Type B pancreatic cell (in vitro differentiated cells): ENCODE measurements at regions not wholly inside any gene's neighbourhood (a gene's known extent, or its start where the extent isn't known, plus 50 kb on each side); places are given as distances from the start of the nearest gene placed in this dataset.
A peak's percentile ranks its signal among the peaks of the same experiment; 100 is the strongest.

Source experiments
- DNase-seq: peaks from one replicate; pipeline ENCODE4 v3.0.0; 2021; ENCODE audit warnings: mixed read lengths; ENCODE audit not compliant: unreplicated experiment; ENCODE audit errors: extremely low spot score
- H3K27ac Mint-ChIP-seq: 2 replicates; pipeline ENCODE4 v1.8.0; 2021; ENCODE audit warnings: mild to moderate bottlenecking, mixed read lengths
- H3K27me3 Mint-ChIP-seq: 2 replicates; pipeline ENCODE4 v1.8.0; 2021; ENCODE audit warnings: mixed read lengths
- H3K36me3 Mint-ChIP-seq: 2 replicates; pipeline ENCODE4 v1.8.0; 2021; ENCODE audit warnings: mixed read lengths
- H3K4me1 Mint-ChIP-seq: one replicate; pipeline ENCODE4 v1.8.0; 2021; ENCODE audit warnings: mixed read lengths; ENCODE audit not compliant: unreplicated experiment
- H3K4me3 Mint-ChIP-seq: 2 replicates; pipeline ENCODE4 v1.8.0; 2021; ENCODE audit warnings: mild to moderate bottlenecking, mixed read lengths
- H3K9me3 Mint-ChIP-seq: 2 replicates; pipeline ENCODE4 v1.8.0; 2021; ENCODE audit warnings: mixed read lengths
- CTCF ChIP-seq: fragments of 200-600 bp; sonication (generic); conservative IDR thresholded peaks from 2 replicates; pipeline ENCODE4 v1.5.0; 2021; ENCODE audit warnings: antibody characterized with exemption, mild to moderate bottlenecking

- Mint-ChIP-seq H3K27ac (peak overlapping the region; percentile 49), H3K4me1 (no peaks in the 10 kb centered on the region), H3K27me3 (peaks cover 13% of the 10 kb centered on the region), H3K36me3 (no peaks in the 10 kb centered on the region), H3K9me3 (peaks cover 14% of the 10 kb centered on the region), H3K4me3 (no peak overlapping the region)
- no peak for TF ChIP-seq CTCF
- no peak for DNase-seq
Measured at GRCh38 chr2:133789743-133790142, 221.5 kb upstream of the NCKAP5 start.

GRCh38 chr2:133790711-133791110 lies 222.4 kb upstream of the NCKAP5 start:
- no peak overlapping the region for H3K27ac Mint-ChIP-seq
- H3K4me3 Mint-ChIP-seq: no peak overlapping the region
- peaks cover 13% of the 10 kb centered on the region for H3K27me3 Mint-ChIP-seq
- H3K9me3 Mint-ChIP-seq: peaks cover 14% of the 10 kb centered on the region
- H3K36me3 Mint-ChIP-seq: no peaks in the 10 kb centered on the region
- DNase-seq: no peak
- no peak for TF ChIP-seq CTCF
- no peaks in the 10 kb centered on the region for H3K4me1 Mint-ChIP-seq

GRCh38 chr2:133791191-133791590 lies 222.9 kb upstream of the NCKAP5 start:
- Mint-ChIP-seq H3K27ac (no peak overlapping the region), H3K9me3 (peaks cover 14% of the 10 kb centered on the region), H3K4me3 (no peak overlapping the region), H3K27me3 (peaks cover 13% of the 10 kb centered on the region), H3K36me3 (no peaks in the 10 kb centered on the region), H3K4me1 (no peaks in the 10 kb centered on the region)
- no peak for TF ChIP-seq CTCF
- no peak for DNase-seq

GRCh38 chr2:133792223-133792622 lies 224.0 kb upstream of the NCKAP5 start:
- Mint-ChIP-seq H3K4me1 (no peaks in the 10 kb centered on the region), H3K4me3 (no peak overlapping the region), H3K27me3 (peaks cover 13% of the 10 kb centered on the region), H3K27ac (no peak overlapping the region), H3K36me3 (no peaks in the 10 kb centered on the region), H3K9me3 (peaks cover 14% of the 10 kb centered on the region)
- no peak for DNase-seq
- TF ChIP-seq CTCF: no peak

- H3K36me3 Mint-ChIP-seq: no peaks in the 10 kb centered on the region
- TF ChIP-seq CTCF: no peak
- H3K4me1 Mint-ChIP-seq: no peaks in the 10 kb centered on the region
- peaks cover 22% of the 10 kb centered on the region for H3K9me3 Mint-ChIP-seq
- no peak for DNase-seq
- peaks cover 13% of the 10 kb centered on the region for H3K27me3 Mint-ChIP-seq
- no peak overlapping the region for H3K4me3 Mint-ChIP-seq
- H3K27ac Mint-ChIP-seq: no peak overlapping the region
Measured at GRCh38 chr2:133794114-133794513, 225.9 kb upstream of the NCKAP5 start.

- no peak for DNase-seq
- Mint-ChIP-seq H3K36me3 (no peaks in the 10 kb centered on the region), H3K4me1 (no peaks in the 10 kb centered on the region), H3K4me3 (no peak overlapping the region), H3K27me3 (peaks cover 10% of the 10 kb centered on the region), H3K9me3 (peaks cover 8% of the 10 kb centered on the region), H3K27ac (no peak overlapping the region)
- TF ChIP-seq CTCF: no peak
Measured at GRCh38 chr2:133801946-133802345, 233.7 kb upstream of the NCKAP5 start.
